NCI-H748 (cell line): ENCODE measurements at regions not wholly inside any gene's neighbourhood (a gene's known extent, or its start where the extent isn't known, plus 50 kb on each side); places are given as distances from the start of the nearest gene placed in this dataset.
"Not testable (repeated sequence)": the region's sequence is repeated elsewhere in the genome, so short reads cannot be mapped to it uniquely, and the experiment has no call there.

Experiments used
- DNase-seq: peaks from one replicate; lab custom pipeline; 2025; ENCODE audit not compliant: unreplicated experiment; lab: John Stamatoyannopoulos, UW

- DNase-seq: no peak
Measured at GRCh38 chr7:49580000-49580399, 193.4 kb upstream of the VWC2 start.

GRCh38 chr7:49580761-49581160 is 192.7 kb upstream of the VWC2 start:
- no peak for DNase-seq

GRCh38 chr7:49583440-49583839 is 190.0 kb upstream of the VWC2 start:
- no peak for DNase-seq

- no peak for DNase-seq
Measured at GRCh38 chr7:49596701-49597491, 176.5 kb upstream of the VWC2 start.

- DNase-seq: no peak
Measured at GRCh38 chr7:49597805-49598204, 175.6 kb upstream of the VWC2 start.

GRCh38 chr7:49611951-49612350 is 161.5 kb upstream of the VWC2 start:
- no peak for DNase-seq

- no peak for DNase-seq
Measured at GRCh38 chr7:49613759-49614158, 159.7 kb upstream of the VWC2 start.

GRCh38 chr7:49614974-49615373 is 158.5 kb upstream of the VWC2 start:
- not testable (repeated sequence) for DNase-seq

- no peak for DNase-seq
Measured at GRCh38 chr7:49618028-49618427, 155.4 kb upstream of the VWC2 start.

- DNase-seq: no peak
Measured at GRCh38 chr7:49623943-49624342, 149.5 kb upstream of the VWC2 start.

GRCh38 chr7:49624611-49625010 is 148.8 kb upstream of the VWC2 start:
- no peak for DNase-seq

- DNase-seq: no peak
Measured at GRCh38 chr7:49630513-49630912, 142.9 kb upstream of the VWC2 start.

GRCh38 chr7:49631071-49631815 is 142.2 kb upstream of the VWC2 start:
- no peak for DNase-seq

GRCh38 chr7:49631960-49632359 is 141.5 kb upstream of the VWC2 start:
- DNase-seq: no peak

GRCh38 chr7:49635800-49636199 is 137.6 kb upstream of the VWC2 start:
- peak; percentile 14 for DNase-seq

GRCh38 chr7:49636400-49636799 is 137.0 kb upstream of the VWC2 start:
- no peak for DNase-seq

- DNase-seq: no peak
Measured at GRCh38 chr7:49638166-49638565, 135.3 kb upstream of the VWC2 start.

- no peak for DNase-seq
Measured at GRCh38 chr7:49639068-49639593, 134.3 kb upstream of the VWC2 start.

- DNase-seq: no peak
Measured at GRCh38 chr7:49639808-49640207, 133.6 kb upstream of the VWC2 start.

GRCh38 chr7:49643321-49643720 is 130.1 kb upstream of the VWC2 start:
- peak; percentile 50 for DNase-seq

- no peak for DNase-seq
Measured at GRCh38 chr7:49643736-49644135, 129.7 kb upstream of the VWC2 start.
